ENCODE measurements at regions not wholly inside any gene's neighbourhood (a gene's known extent, or its start where the extent isn't known, plus 50 kb on each side); places are given as distances from the start of the nearest gene placed in this dataset.

- intact Hi-C loops (cut with DNase I), result no loop called here
- H3K27me3 ChIP-seq, result no peaks in the 10 kb centered on the region
- no peaks in the 10 kb centered on the region for H3K9me3 ChIP-seq
- ATAC-seq (no peak), DNase-seq (no peak)
- H3K27ac ChIP-seq, result no peak overlapping the region
- no peak overlapping the region for H3K4me3 ChIP-seq
- no peaks in the 10 kb centered on the region for H3K36me3 ChIP-seq
- TF ChIP-seq CTCF (IDR thresholded peaks at IDR 0.05), result no peak
- H3K4me1 ChIP-seq, result peaks cover 0 to 16% of the 10 kb centered on the region in 2 donors
Measured at GRCh38 chr14:100419856-100420255, 96.7 kb downstream of the SLC25A47 start.

GRCh38 chr14:100421756-100422470, 98.8 kb downstream of the SLC25A47 start:
- H3K9me3 ChIP-seq, result no peaks in the 10 kb centered on the region
- ATAC-seq, result no peak
- intact Hi-C loops (cut with DNase I), result no loop called here
- no peaks in the 10 kb centered on the region for H3K36me3 ChIP-seq
- TF ChIP-seq CTCF (IDR thresholded peaks at IDR 0.05), result no peak
- H3K27me3 ChIP-seq, result no peaks in the 10 kb centered on the region
- no peak for DNase-seq
- H3K4me1 ChIP-seq, result peaks cover 0 to 23% of the 10 kb centered on the region in 2 donors
- H3K4me3 ChIP-seq, result no peak overlapping the region
- no peak overlapping the region for H3K27ac ChIP-seq

GRCh38 chr14:100422556-100423316, 99.6 kb downstream of the SLC25A47 start:
- no peak for TF ChIP-seq CTCF (IDR thresholded peaks at IDR 0.05)
- ATAC-seq (no peak), DNase-seq (no peak)
- peaks cover 0 to 18% of the 10 kb centered on the region in 2 donors for H3K4me1 ChIP-seq
- no peak overlapping the region for H3K4me3 ChIP-seq
- no peak overlapping the region for H3K27ac ChIP-seq
- H3K36me3 ChIP-seq, result no peaks in the 10 kb centered on the region
- intact Hi-C loops (cut with DNase I), result no loop called here
- no peaks in the 10 kb centered on the region for H3K9me3 ChIP-seq
- H3K27me3 ChIP-seq, result no peaks in the 10 kb centered on the region

DNA sequence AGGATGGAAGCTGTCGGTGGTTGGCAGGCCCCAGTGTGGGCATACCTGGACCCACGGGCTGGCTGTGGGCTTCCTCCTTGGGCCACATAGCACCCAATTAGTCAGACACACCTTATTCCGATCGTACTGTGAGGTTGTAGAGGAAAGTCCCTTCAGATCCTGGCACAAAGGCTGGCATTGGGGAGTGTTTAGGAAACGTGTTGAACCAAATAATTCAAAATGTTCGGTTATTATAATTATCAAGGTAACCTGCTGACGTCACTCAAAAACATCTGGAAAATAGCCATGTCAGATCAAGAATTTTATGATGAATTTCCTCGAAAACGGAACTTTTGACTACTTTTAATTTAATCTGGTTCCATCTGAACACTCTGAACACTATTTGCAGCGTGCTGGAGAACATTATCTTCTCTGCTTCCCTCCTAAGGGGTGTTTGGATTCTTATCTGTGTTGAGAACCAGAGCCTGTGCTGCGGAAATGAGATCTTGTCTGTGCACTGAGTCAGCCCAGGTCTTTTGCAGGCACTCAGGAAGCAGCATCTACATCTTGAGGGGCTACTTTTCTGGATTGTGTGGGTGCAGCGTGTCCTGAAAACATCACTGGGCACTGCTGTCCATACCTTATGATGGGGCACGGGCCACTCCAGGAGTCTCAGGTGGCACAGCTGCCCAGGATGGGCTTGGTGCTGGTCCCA, 100.3 kb downstream of the SLC25A47 start:
- H3K27me3 ChIP-seq, result no peaks in the 10 kb centered on the region
- no peak overlapping the region for H3K27ac ChIP-seq
- no peaks in the 10 kb centered on the region for H3K9me3 ChIP-seq
- no peak overlapping the region for H3K4me3 ChIP-seq
- intact Hi-C loops (cut with DNase I), result no loop called here
- no peak for DNase-seq
- H3K36me3 ChIP-seq, result no peaks in the 10 kb centered on the region
- TF ChIP-seq CTCF (IDR thresholded peaks at IDR 0.05), result no peak
- no peak for ATAC-seq
- H3K4me1 ChIP-seq, result peaks cover 0 to 18% of the 10 kb centered on the region in 2 donors
